Effector CD8-positive, alpha-beta T cell (primary cell): ENCODE measurements at regions not wholly inside any gene's neighbourhood (a gene's known extent, or its start where the extent isn't known, plus 50 kb on each side); places are given as distances from the start of the nearest gene placed in this dataset.
"Not testable (repeated sequence)": the region's sequence is repeated elsewhere in the genome, so short reads cannot be mapped to it uniquely, and the experiment has no call there.

Experiments used
- DNase-seq: peaks from one replicate; lab custom pipeline; 2025; lab: John Stamatoyannopoulos, UW

- no peak for DNase-seq
Observed at GRCh38 chr13:85216576-85216975, 582.6 kb downstream of the SLITRK6 start.

GRCh38 chr13:85212692-85213091 is 586.5 kb downstream of the SLITRK6 start:
- no peak for DNase-seq

GRCh38 chr13:85204668-85205344 is 594.4 kb downstream of the SLITRK6 start:
- no peak for DNase-seq

GRCh38 chr13:85197431-85197830 is 601.8 kb downstream of the SLITRK6 start:
- DNase-seq = no peak

GRCh38 chr13:85194482-85194881 is 604.7 kb downstream of the SLITRK6 start:
- no peak for DNase-seq

GRCh38 chr13:85191996-85192718 is 607.1 kb downstream of the SLITRK6 start:
- DNase-seq = no peak

GRCh38 chr13:85186356-85187045 is 612.7 kb downstream of the SLITRK6 start:
- no peak for DNase-seq

GRCh38 chr13:85174291-85174690 is 624.9 kb downstream of the SLITRK6 start:
- no peak for DNase-seq

- no peak for DNase-seq
Observed at GRCh38 chr13:85170372-85170771, 628.8 kb downstream of the SLITRK6 start.

- no peak for DNase-seq
Observed at GRCh38 chr13:85166891-85167290, 632.3 kb downstream of the SLITRK6 start.

GRCh38 chr13:85163063-85163462 is 636.2 kb downstream of the SLITRK6 start:
- no peak for DNase-seq

- DNase-seq = no peak
Observed at GRCh38 chr13:85148009-85148408, 651.2 kb downstream of the SLITRK6 start.

GRCh38 chr13:85142351-85142927 is 656.8 kb downstream of the SLITRK6 start:
- no peak for DNase-seq

GRCh38 chr13:85141401-85141800 is 657.8 kb downstream of the SLITRK6 start:
- no peak for DNase-seq

GRCh38 chr13:85140192-85140591 is 659.0 kb downstream of the SLITRK6 start:
- DNase-seq = no peak

GRCh38 chr13:85137516-85137915 is 661.7 kb downstream of the SLITRK6 start:
- no peak for DNase-seq

GRCh38 chr13:85132986-85133385 is 666.2 kb downstream of the SLITRK6 start:
- DNase-seq = no peak

GRCh38 chr13:85123501-85123900 is 675.7 kb downstream of the SLITRK6 start:
- DNase-seq = not testable (repeated sequence)

GRCh38 chr13:85108356-85108755 is 690.9 kb downstream of the SLITRK6 start:
- DNase-seq = no peak

- no peak for DNase-seq
Observed at GRCh38 chr13:85099245-85099644, 700.0 kb downstream of the SLITRK6 start.

- no peak for DNase-seq
Observed at GRCh38 chr13:85095418-85096272, 703.6 kb downstream of the SLITRK6 start.

- no peak for DNase-seq
Observed at GRCh38 chr13:85093808-85094207, 705.4 kb downstream of the SLITRK6 start.
